Nucleus accumbens (tissue), 56 donors: ENCODE measurements at regions not wholly inside any gene's neighbourhood (a gene's known extent, or its start where the extent isn't known, plus 50 kb on each side); places are given as distances from the start of the nearest gene placed in this dataset.

Source experiments
- DNase-seq, 56 donors: peaks; one replicate each; lab custom pipeline; 2025; lab: John Stamatoyannopoulos, UW

DNA sequence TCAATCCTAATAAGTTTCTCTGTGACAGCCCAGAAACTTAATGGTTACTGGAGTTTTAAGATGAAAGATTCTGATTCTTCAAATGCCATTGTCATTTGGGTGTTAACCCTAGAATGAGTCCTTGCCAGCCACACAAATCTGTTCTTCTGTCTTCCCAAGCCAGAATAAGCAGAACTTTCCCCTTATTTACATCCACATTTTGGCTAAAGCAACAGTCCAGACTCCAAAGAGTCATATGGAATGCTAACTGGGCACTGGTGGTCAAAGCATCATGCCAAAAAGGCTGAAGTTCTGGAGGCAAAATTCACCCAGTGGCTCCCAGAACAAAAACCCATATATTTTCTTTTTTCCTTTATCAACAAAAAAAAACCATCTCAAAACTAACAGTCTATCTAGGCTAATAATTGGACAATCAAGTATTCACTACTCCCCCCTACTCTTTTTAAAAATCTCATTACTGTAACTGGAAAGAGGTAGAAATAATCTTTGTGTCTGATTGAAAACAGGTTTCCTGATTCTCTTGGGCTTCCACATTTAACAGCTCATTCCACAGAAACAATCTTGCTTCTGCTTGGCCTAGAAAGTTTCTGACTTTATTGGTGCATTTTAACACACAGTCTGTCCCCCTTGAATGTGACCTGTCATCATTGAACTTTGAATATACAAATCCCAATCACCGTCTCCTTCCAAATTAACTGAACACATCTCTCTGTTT, 89.6 kb upstream of the SETBP1 start:
- no peak for DNase-seq

DNA sequence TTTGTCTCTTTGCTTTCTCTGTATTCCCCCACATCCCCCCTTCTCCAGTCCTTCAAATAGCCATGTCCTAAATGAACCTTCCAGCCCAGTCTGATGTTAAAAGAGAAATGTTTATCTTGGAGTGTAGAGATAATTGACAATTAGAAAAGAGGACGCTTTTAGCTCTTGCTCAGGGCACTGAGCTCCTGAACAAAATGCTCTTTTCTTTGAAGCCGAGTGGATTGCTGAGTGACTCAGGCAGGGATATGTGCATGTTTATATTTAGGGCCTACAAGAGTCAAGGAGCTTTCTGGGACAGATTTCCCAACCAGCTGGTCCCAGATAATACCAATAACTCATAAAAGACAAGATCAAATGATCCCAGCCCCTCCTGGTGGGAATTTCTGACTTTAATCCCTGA, 88.0 kb upstream of the SETBP1 start:
- DNase-seq = no peak

DNA sequence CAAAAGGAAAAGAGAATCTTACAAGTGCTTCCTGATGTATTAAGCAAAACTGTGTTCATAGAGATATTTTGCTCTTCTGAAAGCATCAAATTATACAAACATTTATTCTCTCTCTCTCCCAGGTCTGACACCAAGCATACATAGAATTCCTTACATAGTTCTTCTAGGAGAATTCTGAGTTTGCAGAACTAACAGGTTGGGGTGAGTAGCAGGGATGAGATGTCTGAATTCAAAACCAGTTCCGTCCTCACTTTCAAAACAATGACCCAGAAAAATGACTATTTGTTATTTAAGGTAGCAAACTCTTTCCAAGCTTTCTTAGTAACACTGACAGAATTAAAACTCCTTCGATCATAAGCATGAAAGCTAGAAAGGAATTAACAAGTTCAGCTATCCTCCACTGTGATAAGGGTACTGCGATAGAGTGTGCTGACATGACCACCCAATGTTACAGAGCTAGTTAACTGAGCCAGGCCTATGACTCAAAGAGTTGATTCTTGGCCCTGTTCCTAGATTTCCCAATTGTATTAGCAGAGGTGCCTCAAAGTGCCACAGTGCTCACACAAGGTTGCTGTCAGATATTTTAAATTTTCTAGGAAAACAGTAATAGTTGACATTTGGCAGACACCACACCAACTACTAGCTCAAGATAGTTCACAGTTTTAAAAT, 85.8 kb upstream of the SETBP1 start:
- DNase-seq = peak in 1 of 56 donors; percentile 12

DNA sequence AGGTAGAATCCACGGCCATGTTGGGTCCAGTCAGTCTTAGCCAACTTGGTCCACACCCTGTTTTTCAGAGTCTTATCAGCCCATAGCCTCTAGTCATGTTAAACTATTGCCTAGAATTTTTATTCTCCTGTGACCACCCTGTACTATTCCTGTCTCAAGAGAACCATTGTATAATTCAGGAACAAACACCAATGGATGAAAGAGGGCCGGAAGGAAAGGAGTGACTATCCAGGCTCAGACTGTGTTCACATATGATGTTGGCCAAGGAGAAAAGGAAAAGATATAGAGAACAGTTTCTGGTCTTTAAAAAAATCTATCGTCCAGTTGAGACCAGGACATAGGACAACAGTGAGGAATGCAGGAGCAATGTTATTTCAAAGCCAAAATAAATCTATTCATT, 82.9 kb upstream of the SETBP1 start:
- DNase-seq = no peak

DNA sequence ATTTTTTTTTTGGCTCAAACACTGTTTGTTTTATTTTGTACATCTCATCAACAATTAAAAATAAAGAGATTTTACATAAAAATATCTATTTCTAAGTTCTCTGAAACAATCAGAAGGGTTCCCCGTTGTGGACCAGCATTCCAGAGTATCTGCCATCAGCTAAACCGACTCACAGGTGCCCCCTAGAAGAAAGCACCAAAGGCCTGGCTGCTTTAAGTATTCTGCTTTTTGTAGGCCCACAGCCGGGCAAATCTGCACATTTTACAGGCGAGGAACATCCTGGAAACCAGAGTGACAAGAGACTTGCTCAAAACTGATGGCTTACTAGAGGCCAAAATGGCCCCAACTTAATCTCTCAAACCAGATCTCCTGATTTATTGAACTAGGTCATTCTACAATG, 82.2 kb upstream of the SETBP1 start:
- DNase-seq = no peak

DNA sequence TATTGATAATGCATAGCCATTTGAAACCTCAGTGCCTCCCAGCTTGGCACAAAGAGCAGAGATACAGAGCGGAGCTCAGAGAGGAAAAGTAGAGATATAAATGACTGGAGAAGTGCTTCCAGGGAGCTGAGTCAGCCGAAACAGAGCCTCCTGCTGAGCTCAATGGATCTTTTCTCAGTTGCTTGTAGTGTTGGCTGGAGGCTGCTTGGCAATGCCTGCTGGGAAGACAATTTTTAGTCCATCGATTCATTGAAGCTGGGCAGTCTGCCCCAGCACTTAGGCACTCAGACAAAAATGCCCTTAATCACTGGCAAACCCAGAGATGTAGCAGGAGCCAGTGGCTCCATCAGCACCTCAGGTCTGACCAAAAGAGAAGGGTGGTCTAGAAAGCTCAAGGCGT, 81.3 kb upstream of the SETBP1 start:
- DNase-seq = peak in 50 of 56 donors; percentile 6 to 85 (median 42)

DNA sequence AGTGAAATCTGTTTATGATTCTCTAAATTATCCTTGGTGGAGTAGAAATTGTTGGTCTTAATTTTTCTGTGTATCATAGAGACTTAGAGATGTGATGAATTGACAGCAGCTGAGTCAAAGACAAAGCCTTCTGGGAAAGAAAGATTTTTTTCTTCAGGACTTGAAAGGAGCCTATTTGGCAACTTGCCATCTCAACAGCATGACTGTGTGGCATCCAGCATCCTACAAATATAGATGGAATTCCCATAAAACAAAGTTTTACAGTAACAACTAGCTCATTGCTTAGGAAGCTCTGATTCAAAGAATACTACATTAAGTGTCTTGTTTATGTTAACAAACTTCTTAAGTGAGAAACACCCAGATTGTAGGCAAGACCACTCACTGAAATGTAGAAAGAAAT, 79.2 kb upstream of the SETBP1 start:
- DNase-seq = no peak

DNA sequence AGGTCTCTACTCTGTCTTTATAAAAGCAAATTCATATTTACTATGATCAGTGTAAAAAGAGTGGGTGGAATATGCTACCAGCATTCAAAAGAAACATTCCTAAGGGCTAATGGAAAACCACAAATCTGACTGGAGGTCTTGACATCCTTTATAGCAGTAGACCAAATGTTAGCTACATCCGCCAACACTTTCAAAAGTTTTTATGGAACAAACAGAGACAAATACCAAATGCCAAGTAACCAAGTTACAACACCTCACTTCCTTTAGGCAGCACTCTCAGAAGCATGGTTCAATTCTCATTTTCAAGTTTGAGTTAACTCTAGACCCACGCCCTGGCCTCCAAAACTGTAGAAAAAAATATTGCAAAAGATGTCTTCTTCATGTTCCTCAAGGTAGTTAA, 78.3 kb upstream of the SETBP1 start:
- no peak for DNase-seq

DNA sequence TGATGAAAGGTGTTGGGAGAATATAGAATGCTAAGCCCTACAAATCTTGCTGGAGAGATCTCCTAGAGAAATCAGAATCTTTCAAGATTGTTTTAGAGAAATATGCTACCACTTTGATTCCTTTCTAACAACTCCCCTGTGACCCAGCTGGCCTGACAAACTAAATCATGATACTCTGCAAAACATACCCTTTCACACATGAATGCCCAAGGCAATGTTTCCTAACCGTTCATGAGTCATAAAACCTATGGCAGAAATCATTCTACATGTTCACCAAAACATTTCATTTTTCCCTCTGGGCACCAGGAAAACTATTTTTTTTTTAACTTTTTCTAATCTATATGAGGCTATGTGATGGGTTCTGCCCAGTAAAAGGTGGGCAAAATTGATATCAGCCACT, 77.8 kb upstream of the SETBP1 start:
- no peak for DNase-seq

DNA sequence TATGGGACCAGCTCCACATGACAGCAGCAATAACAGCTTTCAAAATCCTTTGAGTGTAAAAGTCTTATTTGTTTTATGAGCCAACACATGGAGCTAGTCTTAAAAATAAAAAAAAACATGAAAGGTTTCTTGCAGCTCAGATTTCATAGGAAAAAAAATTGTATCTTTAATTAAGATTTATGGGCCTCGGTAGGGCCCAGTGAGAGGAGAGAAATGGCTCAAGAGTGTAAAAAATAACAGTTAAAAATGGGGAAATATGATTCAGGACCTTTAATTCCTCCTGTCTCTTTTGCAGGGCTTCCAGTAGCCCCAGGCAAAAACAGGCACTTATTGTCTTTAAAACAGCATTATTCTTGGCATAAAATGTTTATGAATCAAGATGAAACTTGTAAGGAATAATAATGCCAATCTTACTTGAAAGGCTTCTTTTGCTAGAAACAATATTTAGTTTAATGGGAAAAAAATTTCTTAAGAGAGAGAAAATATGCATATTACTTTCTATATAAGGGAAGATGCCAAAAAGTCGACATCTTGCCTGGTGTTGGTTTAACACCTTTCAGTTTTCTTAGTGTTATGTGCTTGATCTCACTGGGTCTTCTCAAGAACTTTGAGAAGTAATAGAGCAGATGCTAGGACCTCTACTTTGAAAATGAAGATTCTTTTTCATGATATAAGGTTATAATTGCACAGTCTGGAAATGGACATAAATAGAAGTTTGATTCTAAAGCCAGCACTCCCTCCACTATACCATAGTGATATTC, 71.3 kb upstream of the SETBP1 start:
- no peak for DNase-seq

DNA sequence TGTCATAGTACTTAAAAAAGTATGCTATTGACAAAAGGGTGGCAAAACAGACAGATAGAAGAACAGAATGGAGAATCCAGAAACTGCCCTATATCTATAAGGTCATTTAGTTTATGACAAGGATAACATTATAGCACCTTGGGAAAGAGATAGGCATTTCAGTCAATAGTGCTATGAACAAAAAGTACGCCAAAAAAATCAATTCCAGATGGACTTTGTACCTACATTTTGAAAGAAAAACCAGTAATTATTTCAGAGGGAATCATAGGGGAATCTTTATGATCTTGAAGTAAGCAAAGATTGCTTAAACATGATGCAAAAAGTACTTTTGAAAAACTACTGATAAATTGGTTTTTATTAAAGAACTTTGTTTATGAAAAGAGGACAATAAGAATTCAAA, 59.9 kb upstream of the SETBP1 start:
- DNase-seq = no peak

DNA sequence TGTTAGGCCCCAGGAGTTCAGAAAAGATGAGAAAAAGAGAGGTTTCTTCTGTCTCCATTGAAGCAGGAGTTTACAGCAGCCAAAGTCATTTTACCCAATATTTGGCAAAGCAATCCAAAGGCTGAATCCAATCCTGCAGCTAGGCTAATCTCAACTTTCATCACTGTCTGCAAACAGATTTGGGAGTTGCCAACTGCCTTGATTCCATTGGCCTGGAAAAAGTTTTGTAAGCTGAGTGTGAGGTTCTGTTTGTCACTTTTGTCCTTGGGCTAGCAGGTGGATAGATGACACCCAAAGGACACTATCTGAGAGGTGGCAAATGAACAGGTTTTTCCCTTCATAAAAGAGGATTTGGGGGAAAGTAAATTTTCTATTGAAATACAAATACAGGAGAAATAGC, 56.6 kb upstream of the SETBP1 start:
- no peak for DNase-seq

DNA sequence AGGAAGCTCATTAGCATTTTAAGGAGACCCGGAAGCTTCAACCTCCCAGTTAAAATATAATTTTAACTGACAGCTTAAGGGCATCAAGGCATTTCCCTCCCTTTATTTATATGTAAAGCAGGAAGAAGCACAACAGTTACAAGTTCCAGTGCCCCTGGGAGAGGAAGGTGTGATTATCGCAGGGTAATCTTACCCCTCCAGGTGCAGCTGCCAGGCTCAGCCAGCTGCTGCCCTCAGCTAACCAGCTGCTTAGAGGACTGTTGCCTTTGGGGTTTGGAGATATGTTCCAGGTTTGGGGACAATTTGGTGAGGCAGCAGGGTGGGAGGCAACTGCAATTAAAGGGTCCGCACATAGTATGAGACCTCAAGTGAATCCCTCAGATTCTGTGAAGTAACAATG, 55.3 kb upstream of the SETBP1 start:
- no peak for DNase-seq

DNA sequence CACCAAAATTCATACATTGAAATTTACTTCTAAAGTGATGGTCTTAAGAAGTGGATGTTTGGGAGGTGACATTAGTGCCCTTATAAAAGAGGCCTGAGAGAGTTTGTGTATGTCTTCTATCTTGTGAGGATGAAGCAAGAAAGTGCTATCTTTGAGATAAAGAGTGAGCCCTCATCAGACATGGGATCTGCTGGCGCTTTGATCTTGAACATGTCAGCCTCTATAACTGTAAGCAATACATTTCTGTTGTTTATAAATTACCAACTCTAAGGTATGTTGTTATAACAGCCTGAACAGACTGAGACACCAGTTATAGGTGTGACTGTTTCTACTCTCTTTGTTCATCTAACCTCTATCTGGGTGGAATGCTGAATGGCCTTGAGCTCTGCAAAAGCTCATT, 54.5 kb upstream of the SETBP1 start:
- DNase-seq = no peak

DNA sequence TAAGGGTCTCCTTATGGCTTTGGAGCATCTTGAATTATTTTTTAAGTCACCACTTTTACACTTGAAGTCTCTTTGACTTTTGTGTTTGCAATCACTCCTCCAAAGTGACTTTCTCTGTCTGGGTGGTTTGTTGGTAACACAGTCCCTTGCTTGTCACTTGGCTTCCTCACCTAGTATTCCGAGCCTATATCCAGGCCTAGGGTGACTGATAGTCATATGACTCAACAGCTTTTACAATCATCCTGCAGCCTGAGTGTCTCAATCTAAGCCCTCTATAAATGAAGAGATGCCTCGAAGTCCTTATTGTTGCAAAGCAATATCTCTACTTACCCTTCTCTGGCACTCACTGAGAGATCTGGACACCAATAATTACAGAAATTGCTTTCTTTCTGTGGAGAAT, 53.9 kb upstream of the SETBP1 start:
- no peak for DNase-seq

DNA sequence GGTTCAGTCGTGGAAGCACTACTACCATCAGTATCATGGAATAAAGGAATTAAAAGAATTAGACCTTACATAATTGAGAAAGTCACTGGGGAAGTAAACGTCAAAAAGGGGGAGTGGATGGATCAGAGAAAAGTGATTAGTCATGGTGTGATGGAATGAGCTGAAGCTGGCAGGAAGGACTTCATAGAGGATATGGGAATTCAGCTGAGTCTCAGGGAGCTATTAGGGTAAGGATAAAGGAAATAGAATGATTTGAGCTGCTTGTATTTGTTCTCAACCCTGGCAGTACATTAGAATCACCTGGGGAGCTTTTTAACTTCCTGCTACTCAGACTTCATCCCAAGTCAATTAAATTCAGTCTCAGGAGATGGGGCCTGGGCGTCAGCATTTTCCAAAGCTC, 53.4 kb upstream of the SETBP1 start:
- no peak for DNase-seq

DNA sequence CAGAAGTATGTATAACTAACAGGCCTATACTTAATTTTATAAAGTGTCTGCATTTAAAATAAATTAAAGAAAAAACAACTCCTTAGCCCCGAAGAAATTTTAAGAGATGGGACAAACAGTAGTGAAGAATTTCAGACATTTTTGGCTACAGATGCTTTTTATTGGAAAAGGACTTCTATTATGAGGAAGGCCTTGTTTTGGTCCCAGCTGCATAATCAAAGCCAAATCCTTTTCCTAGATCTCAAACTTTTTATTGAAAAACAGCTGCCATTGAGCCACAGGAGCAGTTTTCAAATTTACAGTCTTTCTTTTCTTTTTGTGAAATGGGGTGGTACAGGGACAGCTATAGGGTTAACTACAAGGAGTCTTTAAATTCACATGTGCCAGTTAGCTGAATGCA, 51.3 kb upstream of the SETBP1 start:
- DNase-seq = no peak

DNA sequence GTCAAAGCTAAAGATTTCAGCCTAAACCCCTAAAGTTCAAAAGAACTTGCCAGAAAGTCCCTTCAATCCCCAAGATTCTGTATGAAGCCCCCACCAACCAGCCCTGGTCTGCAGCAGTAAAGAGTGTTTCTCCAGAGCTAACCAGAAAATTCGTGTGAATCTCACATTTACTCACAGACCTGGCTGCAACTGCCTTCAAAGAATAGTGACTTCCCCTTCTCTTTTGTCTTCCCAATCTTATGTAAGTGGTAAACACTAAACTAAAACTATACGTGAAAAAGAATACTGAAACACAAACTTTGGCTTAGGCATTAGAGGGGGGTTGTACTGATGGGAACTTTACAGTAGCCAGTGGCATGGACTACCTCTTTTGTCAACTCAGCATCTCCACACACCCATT, 50.6 kb upstream of the SETBP1 start:
- no peak for DNase-seq
